A673 (cell line): ENCODE measurements at regions not wholly inside any gene's neighbourhood (a gene's known extent, or its start where the extent isn't known, plus 50 kb on each side); places are given as distances from the start of the nearest gene placed in this dataset.

Experiments
- BruUV-seq: library from RNA; stranded (reverse); fragments of 400-500 nt; replicated peaks from 2 replicates; lab custom pipeline; 2021; lab: Mats Ljungman, UMichigan
- CTCF ChIA-PET: fragments of 300-600 bp; sonication (Branson Sonifier 250); formaldehyde crosslinking; loops from one replicate; lab custom pipeline; 2022; ENCODE audit warnings: antibody characterized with exemption; lab: Charles Lee
- POLR2A ChIA-PET: fragments of 300-600 bp; sonication (Branson Sonifier 250); formaldehyde crosslinking; loops from one replicate; lab custom pipeline; 2022; ENCODE audit warnings: antibody characterized with exemption; ENCODE audit not compliant: low non-redundant PET; lab: Charles Lee
- DNase-seq: peaks from one replicate; pipeline ENCODE4 v3.0.0-alpha.2; 2015; ENCODE audit warnings: low spot score
- H3K27ac ChIP-seq: fragments of 200-600 bp; sonication (generic); 2 replicates; pipeline ENCODE4 v1.5.1; 2016; ENCODE audit warnings: mixed run types, low read depth, mild to moderate bottlenecking, mixed read lengths, antibody characterized with exemption, low read length; ENCODE audit not compliant: poor library complexity, severe bottlenecking
- H3K27me3 ChIP-seq: fragments of 200-600 bp; sonication (generic); replicated peaks from 2 replicates; pipeline ENCODE4 v1.6.1; 2017; ENCODE audit warnings: mixed run types, low read depth, mild to moderate bottlenecking, mixed read lengths, antibody characterized with exemption, low read length; ENCODE audit not compliant: insufficient read depth, poor library complexity
- H3K36me3 ChIP-seq: fragments of 200-600 bp; sonication (generic); 2 replicates; pipeline ENCODE4 v1.6.1; 2016; ENCODE audit warnings: mixed run types, mild to moderate bottlenecking, mixed read lengths, antibody characterized with exemption, low read length; ENCODE audit not compliant: insufficient read depth, poor library complexity, severe bottlenecking
- H3K4me1 ChIP-seq: fragments of 200-600 bp; sonication (generic); 2 replicates; pipeline ENCODE4 v1.6.1; 2017; ENCODE audit warnings: mixed run types, mild to moderate bottlenecking, mixed read lengths, antibody characterized with exemption, low read length; ENCODE audit not compliant: insufficient read depth, poor library complexity, severe bottlenecking
- H3K4me3 ChIP-seq: fragments of 200-600 bp; sonication (generic); 2 replicates; pipeline ENCODE4 v1.5.1; 2016; ENCODE audit warnings: low read depth, mixed run types, mild to moderate bottlenecking, mixed read lengths, low read length; ENCODE audit not compliant: poor library complexity, severe bottlenecking
- H3K9me3 ChIP-seq: fragments of 200-600 bp; sonication (generic); 2 replicates; pipeline ENCODE4 v1.6.1; 2016; ENCODE audit warnings: mixed run types, low read depth, mild to moderate bottlenecking, mixed read lengths, antibody characterized with exemption, low read length; ENCODE audit not compliant: poor library complexity, severe bottlenecking
- CTCF ChIP-seq: fragments of 300-800, 200-600 bp; sonication (generic); conservative IDR thresholded peaks from 2 replicates; pipeline ENCODE4 v1.5.1; 2017; ENCODE audit warnings: low read depth, mild to moderate bottlenecking, antibody characterized with exemption, low read length, moderate library complexity, mixed read lengths
- EZH2 ChIP-seq: fragments of 200-600 bp; sonication (generic); IDR thresholded peaks from 2 replicates; pipeline ENCODE4 v1.6.1; 2017; ENCODE audit warnings: borderline replicate concordance, low read depth, mild to moderate bottlenecking, mixed read lengths, antibody characterized with exemption, low read length; ENCODE audit not compliant: poor library complexity, severe bottlenecking
- intact Hi-C: fragments of 100-400 bp; cut with micrococcal nuclease; formaldehyde crosslinking; loops from one replicate; pipeline ENCODE4 v1.10.0; 2022; ENCODE audit not compliant: unreplicated experiment

GRCh38 chr16:50947826-50948225 is 203.2 kb downstream of the SALL1 start:
- BruUV-seq: no TSS peak
- POLR2A ChIA-PET: no interaction called here
- Histone ChIP-seq H3K9me3 (no peaks in the 10 kb centered on the region), H3K36me3 (no peaks in the 10 kb centered on the region), H3K27ac (no peak overlapping the region), H3K4me1 (no peaks in the 10 kb centered on the region), H3K27me3 (peaks cover 39% of the 10 kb centered on the region), H3K4me3 (no peak overlapping the region)
- intact Hi-C loops: no loop called here
- DNase-seq: no peak
- CTCF ChIA-PET: no interaction called here
- TF ChIP-seq EZH2: no peak
- TF ChIP-seq CTCF: no peak

- TF ChIP-seq CTCF (no peak), EZH2 (no peak)
- intact Hi-C loops: no loop called here
- no peaks in the 10 kb centered on the region for H3K36me3 ChIP-seq
- H3K27ac ChIP-seq: no peak overlapping the region
- no peak for DNase-seq
- H3K27me3 ChIP-seq: peaks cover 29% of the 10 kb centered on the region
- H3K4me1 ChIP-seq: no peaks in the 10 kb centered on the region
- H3K9me3 ChIP-seq: no peaks in the 10 kb centered on the region
- no TSS peak for BruUV-seq
- H3K4me3 ChIP-seq: no peak overlapping the region
- ChIA-PET CTCF (no interaction called here), POLR2A (no interaction called here)
These were observed 204.5 kb downstream of the SALL1 start for GRCh38 chr16:50946606-50947005.

- Histone ChIP-seq H3K4me1 (no peaks in the 10 kb centered on the region), H3K9me3 (no peaks in the 10 kb centered on the region), H3K36me3 (no peaks in the 10 kb centered on the region), H3K27me3 (peaks cover 29% of the 10 kb centered on the region), H3K4me3 (no peak overlapping the region), H3K27ac (no peak overlapping the region)
- intact Hi-C loops: no loop called here
- ChIA-PET CTCF (no interaction called here), POLR2A (no interaction called here)
- TF ChIP-seq EZH2 (no peak), CTCF (no peak)
- no peak for DNase-seq
- no TSS peak for BruUV-seq
These were observed 204.2 kb downstream of the CYLD start for GRCh38 chr16:50946098-50946497.

GRCh38 chr16:50945171-50945570 is 203.3 kb downstream of the CYLD start:
- Histone ChIP-seq H3K27me3 (peaks cover 24% of the 10 kb centered on the region), H3K27ac (no peak overlapping the region), H3K4me1 (no peaks in the 10 kb centered on the region), H3K9me3 (no peaks in the 10 kb centered on the region), H3K4me3 (no peak overlapping the region), H3K36me3 (no peaks in the 10 kb centered on the region)
- intact Hi-C loops: no loop called here
- no peak for DNase-seq
- TF ChIP-seq EZH2 (no peak), CTCF (no peak)
- BruUV-seq: no TSS peak
- ChIA-PET CTCF (no interaction called here), POLR2A (no interaction called here)
